Fibroblast of upper back skin (primary cell): ENCODE measurements at regions not wholly inside any gene's neighbourhood (a gene's known extent, or its start where the extent isn't known, plus 50 kb on each side); places are given as distances from the start of the nearest gene placed in this dataset.
"Not testable (repeated sequence)": the region's sequence is repeated elsewhere in the genome, so short reads cannot be mapped to it uniquely, and the experiment has no call there.

Experiments
- DNase-seq: peaks from one replicate; pipeline ENCODE4 v3.0.0-alpha.2; 2013

GRCh38 chr16:72453856-72454255 lies 281.9 kb upstream of the PMFBP1 start:
- DNase-seq, result not testable (repeated sequence)

- DNase-seq, result no peak
Observed at GRCh38 chr16:72444696-72445095, 272.7 kb upstream of the PMFBP1 start.

GRCh38 chr16:72443809-72444208 lies 271.9 kb upstream of the PMFBP1 start:
- DNase-seq, result peak; percentile 38

- no peak for DNase-seq
Observed at GRCh38 chr16:72442385-72443158, 270.6 kb upstream of the PMFBP1 start.

GRCh38 chr16:72437891-72438290 lies 265.9 kb upstream of the PMFBP1 start:
- no peak for DNase-seq

- peak; percentile 16 for DNase-seq
Observed at GRCh38 chr16:72434159-72434558, 262.2 kb upstream of the PMFBP1 start.

GRCh38 chr16:72430121-72430520 lies 258.2 kb upstream of the PMFBP1 start:
- DNase-seq, result no peak

- no peak for DNase-seq
Observed at GRCh38 chr16:72429671-72430081, 257.7 kb upstream of the PMFBP1 start.

GRCh38 chr16:72428681-72429376 lies 256.9 kb upstream of the PMFBP1 start:
- DNase-seq, result no peak

- DNase-seq, result no peak
Observed at GRCh38 chr16:72427783-72428331, 255.9 kb upstream of the PMFBP1 start.

- no peak for DNase-seq
Observed at GRCh38 chr16:72427051-72427782, 255.3 kb upstream of the PMFBP1 start.

- DNase-seq, result no peak
Observed at GRCh38 chr16:72426386-72426785, 254.4 kb upstream of the PMFBP1 start.

GRCh38 chr16:72425571-72426341 lies 253.8 kb upstream of the PMFBP1 start:
- DNase-seq, result no peak

- DNase-seq, result no peak
Observed at GRCh38 chr16:72424757-72425156, 252.8 kb upstream of the PMFBP1 start.

GRCh38 chr16:72422308-72422897 lies 250.4 kb upstream of the PMFBP1 start:
- DNase-seq, result no peak

GRCh38 chr16:72419638-72420037 lies 247.7 kb upstream of the PMFBP1 start:
- DNase-seq, result no peak

- no peak for DNase-seq
Observed at GRCh38 chr16:72415379-72415778, 243.4 kb upstream of the PMFBP1 start.

- DNase-seq, result no peak
Observed at GRCh38 chr16:72410492-72410891, 238.5 kb upstream of the PMFBP1 start.

- DNase-seq, result peak; percentile 0
Observed at GRCh38 chr16:72409423-72409822, 237.5 kb upstream of the PMFBP1 start.

- DNase-seq, result no peak
Observed at GRCh38 chr16:72406390-72406789, 234.4 kb upstream of the PMFBP1 start.

- DNase-seq, result peak; percentile 15
Observed at GRCh38 chr16:72404299-72404698, 232.3 kb upstream of the PMFBP1 start.

GRCh38 chr16:72401084-72401361 lies 229.1 kb upstream of the PMFBP1 start:
- no peak for DNase-seq
